Posterior cingulate gyrus (tissue), 11 donors: ENCODE measurements at regions not wholly inside any gene's neighbourhood (a gene's known extent, or its start where the extent isn't known, plus 50 kb on each side); places are given as distances from the start of the nearest gene placed in this dataset.
"Not testable (repeated sequence)": the region's sequence is repeated elsewhere in the genome, so short reads cannot be mapped to it uniquely, and the experiment has no call there.

Source experiments
- DNase-seq, 10 donors: peaks; one replicate each; pipeline versions ENCODE4 v3.0.0 to v3.0.0-alpha.2; 2020 to 2021; ENCODE audit warnings: mixed read lengths in 3 of 10
- intact Hi-C: fragments of 100-400 bp; cut with DNase I; formaldehyde crosslinking; loops from one replicate; pipeline ENCODE4 v1.15.1; 2023

- DNase-seq, result no peak
- intact Hi-C loops, result no loop called here
These were observed 316.7 kb downstream of the CYRIA start for GRCh38 chr2:16348821-16349515.

GRCh38 chr2:16346671-16347070, 319.0 kb downstream of the CYRIA start:
- intact Hi-C loops, result no loop called here
- DNase-seq, result no peak

- DNase-seq, intact Hi-C loops: not testable (repeated sequence)
These were observed 320.4 kb downstream of the CYRIA start for GRCh38 chr2:16345231-16345630.

- DNase-seq, result no peak
- intact Hi-C loops, result no loop called here
These were observed 326.4 kb downstream of the CYRIA start for GRCh38 chr2:16339206-16339605.

GRCh38 chr2:16338026-16338425, 327.6 kb downstream of the CYRIA start:
- intact Hi-C loops, result no loop called here

GRCh38 chr2:16336916-16337315, 328.7 kb downstream of the CYRIA start:
- no peak for DNase-seq
- intact Hi-C loops, result no loop called here

More at GRCh38 chr2:16338026-16338425, 327.6 kb downstream of the CYRIA start:
- DNase-seq, result no peak

GRCh38 chr2:16336491-16336890, 329.1 kb downstream of the CYRIA start:
- intact Hi-C loops, result no loop called here
- DNase-seq, result no peak

- intact Hi-C loops, result no loop called here
- no peak for DNase-seq
These were observed 329.7 kb downstream of the CYRIA start for GRCh38 chr2:16335947-16336346.

GRCh38 chr2:16335604-16335930, 330.1 kb downstream of the CYRIA start:
- intact Hi-C loops, result no loop called here
- DNase-seq, result no peak

- no peak for DNase-seq
- intact Hi-C loops, result no loop called here
These were observed 330.6 kb downstream of the CYRIA start for GRCh38 chr2:16334886-16335603.

- intact Hi-C loops, result no loop called here
These were observed 331.3 kb downstream of the CYRIA start for GRCh38 chr2:16334366-16334765.

GRCh38 chr2:16333681-16334080, 332.0 kb downstream of the CYRIA start:
- intact Hi-C loops, result no loop called here
- no peak for DNase-seq

More at GRCh38 chr2:16334366-16334765, 331.3 kb downstream of the CYRIA start:
- DNase-seq, result no peak

GRCh38 chr2:16332681-16333557, 332.7 kb downstream of the CYRIA start:
- intact Hi-C loops, result no loop called here
- no peak for DNase-seq

- no peak for DNase-seq
- intact Hi-C loops, result no loop called here
These were observed 333.9 kb downstream of the CYRIA start for GRCh38 chr2:16331772-16332171.

- intact Hi-C loops, result no loop called here
- no peak for DNase-seq
These were observed 334.7 kb downstream of the CYRIA start for GRCh38 chr2:16330982-16331381.

GRCh38 chr2:16330571-16330970, 335.1 kb downstream of the CYRIA start:
- DNase-seq, result no peak
- intact Hi-C loops, result no loop called here

- intact Hi-C loops, result no loop called here
- DNase-seq, result peak in 1 of 10 donors; percentile 33
These were observed 335.6 kb downstream of the CYRIA start for GRCh38 chr2:16330012-16330411.

- DNase-seq, result no peak
- intact Hi-C loops, result no loop called here
These were observed 336.2 kb downstream of the CYRIA start for GRCh38 chr2:16329421-16329820.

GRCh38 chr2:16328521-16329190, 337.0 kb downstream of the CYRIA start:
- intact Hi-C loops, result no loop called here

GRCh38 chr2:16327326-16327725, 338.3 kb downstream of the CYRIA start:
- no peak for DNase-seq
- intact Hi-C loops, result no loop called here

More at GRCh38 chr2:16328521-16329190, 337.0 kb downstream of the CYRIA start:
- DNase-seq, result no peak
